BE2C (cell line): ENCODE measurements at regions not wholly inside any gene's neighbourhood (a gene's known extent, or its start where the extent isn't known, plus 50 kb on each side); places are given as distances from the start of the nearest gene placed in this dataset.
A peak's percentile ranks its signal among the peaks of the same experiment; 100 is the strongest.
"Not testable (repeated sequence)": the region's sequence is repeated elsewhere in the genome, so short reads cannot be mapped to it uniquely, and the experiment has no call there.

Source experiments
- DNase-seq: peaks from one replicate; pipeline ENCODE4 v3.0.0-alpha.2; 2020
- H3K27me3 ChIP-seq: fragments of 250-450 bp; sonication (Bioruptor Pico); 2 replicates; pipeline ENCODE4 v1.5.1; 2020; ENCODE audit warnings: mild to moderate bottlenecking
- H3K36me3 ChIP-seq: fragments of 250-450 bp; sonication (Bioruptor Pico); 2 replicates; pipeline ENCODE4 v1.5.1; 2020; ENCODE audit warnings: mild to moderate bottlenecking
- H3K4me1 ChIP-seq: fragments of 250-450 bp; sonication (Bioruptor Pico); 2 replicates; pipeline ENCODE4 v1.5.1; 2020
- H3K4me3 ChIP-seq: 2 replicates; pipeline ENCODE4 v1.5.1; 2011; ENCODE audit warnings: low read depth, low read length
- H3K9me3 ChIP-seq: fragments of 250-450 bp; sonication (Bioruptor Pico); 2 replicates; pipeline ENCODE4 v1.5.1; 2020
- CTCF ChIP-seq: IDR thresholded peaks from 2 replicates; pipeline ENCODE4 v1.5.1; 2012; ENCODE audit warnings: mild to moderate bottlenecking, low read depth, low read length

GRCh38 chr2:211014376-211014775, 458.0 kb downstream of the CPS1 start:
- TF ChIP-seq CTCF, result no peak
- no peaks in the 10 kb centered on the region for H3K4me1 ChIP-seq
- no peak for DNase-seq
- no peaks in the 10 kb centered on the region for H3K9me3 ChIP-seq
- H3K27me3 ChIP-seq, result no peaks in the 10 kb centered on the region
- no peaks in the 10 kb centered on the region for H3K36me3 ChIP-seq
- no peak overlapping the region for H3K4me3 ChIP-seq

GRCh38 chr2:211014906-211015305, 458.5 kb downstream of the CPS1 start:
- no peak for TF ChIP-seq CTCF
- Histone ChIP-seq H3K4me1 (no peaks in the 10 kb centered on the region), H3K9me3 (no peaks in the 10 kb centered on the region), H3K27me3 (no peaks in the 10 kb centered on the region), H3K4me3 (no peak overlapping the region), H3K36me3 (no peaks in the 10 kb centered on the region)
- no peak for DNase-seq

GRCh38 chr2:211025089-211025488, 468.7 kb downstream of the CPS1 start:
- not testable (repeated sequence) for H3K4me1 ChIP-seq, H3K9me3 ChIP-seq, H3K36me3 ChIP-seq, DNase-seq, H3K4me3 ChIP-seq, H3K27me3 ChIP-seq

- no peak for TF ChIP-seq CTCF
- Histone ChIP-seq H3K4me1 (peaks cover 4% of the 10 kb centered on the region; the same call in 1 of the 2 replicates), H3K4me3 (no peak overlapping the region), H3K9me3 (no peaks in the 10 kb centered on the region), H3K36me3 (no peaks in the 10 kb centered on the region), H3K27me3 (no peaks in the 10 kb centered on the region)
- peak; percentile 44 for DNase-seq
Observed at GRCh38 chr2:211026109-211026508, 469.7 kb downstream of the CPS1 start.

GRCh38 chr2:211027976-211028375, 471.6 kb downstream of the CPS1 start:
- peaks cover 15% of the 10 kb centered on the region for H3K4me1 ChIP-seq
- DNase-seq, result no peak
- H3K27me3 ChIP-seq, result no peaks in the 10 kb centered on the region
- TF ChIP-seq CTCF, result no peak
- no peaks in the 10 kb centered on the region for H3K9me3 ChIP-seq
- H3K36me3 ChIP-seq, result no peaks in the 10 kb centered on the region
- no peak overlapping the region for H3K4me3 ChIP-seq

GRCh38 chr2:211033765-211034164, 477.4 kb downstream of the CPS1 start:
- no peaks in the 10 kb centered on the region for H3K9me3 ChIP-seq
- DNase-seq, result peak; percentile 13
- no peaks in the 10 kb centered on the region for H3K27me3 ChIP-seq
- H3K4me1 ChIP-seq, result peaks cover 15% of the 10 kb centered on the region
- no peaks in the 10 kb centered on the region for H3K36me3 ChIP-seq
- peak; percentile 75 for TF ChIP-seq CTCF
- H3K4me3 ChIP-seq, result no peak overlapping the region
